ENCODE measurements at regions not wholly inside any gene's neighbourhood (a gene's known extent, or its start where the extent isn't known, plus 50 kb on each side); places are given as distances from the start of the nearest gene placed in this dataset.
A peak's percentile ranks its signal among the peaks of the same experiment; 100 is the strongest.
"Not testable (repeated sequence)": the region's sequence is repeated elsewhere in the genome, so short reads cannot be mapped to it uniquely, and the experiment has no call there.

- Histone ChIP-seq H3K9me3 (no peaks in the 10 kb centered on the region), H3K27ac (no peak overlapping the region), H3K27me3 (no peaks in the 10 kb centered on the region), H3K4me1 (no peaks in the 10 kb centered on the region), H3K4me3 (no peak overlapping the region), H3K36me3 (no peaks in the 10 kb centered on the region)
- ATAC-seq (no peak), DNase-seq (no peak)
- intact Hi-C loops (cut with DNase I; ENCODE audit: low total_unique reads), result no loop called here
- in situ Hi-C loops (cut with MboI; ENCODE audit: low sequenced_read_pairs in 4 of 4), result no loop called here
- TF ChIP-seq CTCF (IDR thresholded peaks at IDR 0.05 in 4 of 5, conservative IDR thresholded peaks at IDR 0.05 in 1 of 5), result no peak
- no peak for TF ChIP-seq POLR2A (IDR thresholded peaks at IDR 0.05)
Observed at GRCh38 chr9:102428305-102428704, 566.8 kb upstream of the CYLC2 start.

GRCh38 chr9:102416251-102416650, 578.9 kb upstream of the CYLC2 start:
- H3K36me3 ChIP-seq; H3K27ac ChIP-seq; intact Hi-C loops (cut with DNase I; ENCODE audit: low total_unique reads); H3K9me3 ChIP-seq; H3K27me3 ChIP-seq; H3K4me3 ChIP-seq; DNase-seq; ATAC-seq; in situ Hi-C loops (cut with MboI; ENCODE audit: low sequenced_read_pairs in 4 of 4); H3K4me1 ChIP-seq: not testable (repeated sequence)

- ATAC-seq, result peak in 1 of 2 donors; percentile 89
- H3K27ac ChIP-seq, result peak overlapping the region in 1 of 4 donors; percentile 18
- H3K4me3 ChIP-seq, result no peak overlapping the region
- H3K4me1 ChIP-seq, result no peaks in the 10 kb centered on the region
- DNase-seq, result peak in 1 of 2 donors; percentile 15
- no peaks in the 10 kb centered on the region for H3K9me3 ChIP-seq
- in situ Hi-C loops (cut with MboI; ENCODE audit: low sequenced_read_pairs in 4 of 4), result no loop called here
- intact Hi-C loops (cut with DNase I; ENCODE audit: low total_unique reads), result no loop called here
- no peaks in the 10 kb centered on the region for H3K36me3 ChIP-seq
- no peaks in the 10 kb centered on the region for H3K27me3 ChIP-seq
- TF ChIP-seq CTCF (IDR thresholded peaks at IDR 0.05 in 4 of 5, conservative IDR thresholded peaks at IDR 0.05 in 1 of 5) (no peak), POLR2A (IDR thresholded peaks at IDR 0.05) (no peak)
Observed at GRCh38 chr9:102405218-102405867, 589.8 kb upstream of the CYLC2 start.

- H3K27ac ChIP-seq, result no peak overlapping the region
- intact Hi-C loops (cut with DNase I; ENCODE audit: low total_unique reads) (no loop called here), in situ Hi-C loops (cut with MboI; ENCODE audit: low sequenced_read_pairs in 4 of 4) (no loop called here)
- DNase-seq (no peak), ATAC-seq (no peak)
- H3K4me1 ChIP-seq, result no peaks in the 10 kb centered on the region
- H3K4me3 ChIP-seq, result no peak overlapping the region
- H3K36me3 ChIP-seq, result no peaks in the 10 kb centered on the region
- TF ChIP-seq POLR2A (IDR thresholded peaks at IDR 0.05) (no peak), CTCF (IDR thresholded peaks at IDR 0.05 in 4 of 5, conservative IDR thresholded peaks at IDR 0.05 in 1 of 5) (no peak)
- no peaks in the 10 kb centered on the region for H3K9me3 ChIP-seq
- H3K27me3 ChIP-seq, result no peaks in the 10 kb centered on the region
Observed at GRCh38 chr9:102403514-102403913, 591.6 kb upstream of the CYLC2 start.

GRCh38 chr9:102398205-102398604, 596.9 kb upstream of the CYLC2 start:
- H3K27ac ChIP-seq, result no peak overlapping the region
- H3K4me1 ChIP-seq, result no peaks in the 10 kb centered on the region
- H3K4me3 ChIP-seq, result no peak overlapping the region
- H3K9me3 ChIP-seq, result no peaks in the 10 kb centered on the region
- ATAC-seq (no peak), DNase-seq (no peak)
- TF ChIP-seq POLR2A (IDR thresholded peaks at IDR 0.05), result no peak
- no peak for TF ChIP-seq CTCF (IDR thresholded peaks at IDR 0.05 in 4 of 5, conservative IDR thresholded peaks at IDR 0.05 in 1 of 5)
- H3K27me3 ChIP-seq, result no peaks in the 10 kb centered on the region
- H3K36me3 ChIP-seq, result no peaks in the 10 kb centered on the region
- in situ Hi-C loops (cut with MboI; ENCODE audit: low sequenced_read_pairs in 4 of 4) (no loop called here), intact Hi-C loops (cut with DNase I; ENCODE audit: low total_unique reads) (no loop called here)

- H3K9me3 ChIP-seq; H3K27me3 ChIP-seq; H3K4me3 ChIP-seq; in situ Hi-C loops (cut with MboI; ENCODE audit: low sequenced_read_pairs in 4 of 4); H3K27ac ChIP-seq; H3K4me1 ChIP-seq; H3K36me3 ChIP-seq; intact Hi-C loops (cut with DNase I; ENCODE audit: low total_unique reads); ATAC-seq; DNase-seq: not testable (repeated sequence)
Observed at GRCh38 chr9:102385620-102386019, 609.5 kb upstream of the CYLC2 start.
